ENCODE measurements at regions not wholly inside any gene's neighbourhood (a gene's known extent, or its start where the extent isn't known, plus 50 kb on each side); places are given as distances from the start of the nearest gene placed in this dataset.

GRCh38 chrX:66902081-66902480 is 263.2 kb upstream of the EDA2R start:
- Histone ChIP-seq H2AFZ (ENCODE audit: low read depth, low read length) (no peak overlapping the region), H3K4me3 (replicated peaks in 1 of 3; ENCODE audit: insufficient read depth in 1 of 3, low read depth in 1 of 3, low read length in 3 of 3) (no peak overlapping the region), H3K27ac (ENCODE audit: insufficient read depth, low read depth, low read length) (no peak overlapping the region), H3K79me2 (ENCODE audit: control insufficient read depth, insufficient read depth, low read length) (no peaks in the 10 kb centered on the region), H4K20me1 (replicated peaks; ENCODE audit: control insufficient read depth, extremely low read depth, insufficient read depth, low read length) (no peaks in the 10 kb centered on the region), H3K36me3 (ENCODE audit: control insufficient read depth in 2 of 2, extremely low read depth in 1 of 2, insufficient read depth in 2 of 2, low read length in 2 of 2) (no peaks in the 10 kb centered on the region), H3K4me2 (ENCODE audit: insufficient read depth, low read length) (no peak overlapping the region), H3K9ac (replicated peaks; ENCODE audit: extremely low read depth, insufficient read depth, low read length) (no peak overlapping the region), H3K4me1 (ENCODE audit: control insufficient read depth, extremely low read depth, insufficient read depth, low read length) (no peaks in the 10 kb centered on the region), H3K27me3 (ENCODE audit: control insufficient read depth in 2 of 2, insufficient read depth in 2 of 2, low read length in 2 of 2) (no peaks in the 10 kb centered on the region), H3K9me3 (replicated peaks; ENCODE audit: control insufficient read depth, insufficient read depth, low read length) (no peaks in the 10 kb centered on the region), H3K9me1 (replicated peaks; ENCODE audit: control insufficient read depth, extremely low read depth, insufficient read depth, low read length) (no peaks in the 10 kb centered on the region)
- BruUV-seq (replicated peaks): no TSS peak
- intact Hi-C loops (cut with micrococcal nuclease): no loop called here
- CTCF ChIA-PET: no interaction called here
- dilution Hi-C loops (cut with MboI; ENCODE audit: extremely low pct_ligation_motif_present, low sequenced_read_pairs): no loop called here
- DNase-seq (ENCODE audit: low read depth, low spot score) (no peak), FAIRE-seq (no peak)
- TF ChIP-seq JUN (IDR thresholded peaks at IDR 0.05; ENCODE audit: borderline replicate concordance, insufficient read depth, insufficient read length, low read depth) (no peak), GATA2 (IDR thresholded peaks at IDR 0.05; ENCODE audit: insufficient read depth, insufficient read length, low read depth, low read length) (no peak), POLR2A (IDR thresholded peaks at IDR 0.05; ENCODE audit: low read depth, low read length) (no peak), MYC (IDR thresholded peaks at IDR 0.05; ENCODE audit: low read depth, low read length) (no peak), FOS (IDR thresholded peaks at IDR 0.05; ENCODE audit: borderline replicate concordance, insufficient read depth, low read length) (no peak), POLR2AphosphoS5 (IDR thresholded peaks at IDR 0.05; ENCODE audit: insufficient read depth, low read depth, low read length) (no peak), EZH2 (IDR thresholded peaks at IDR 0.05; ENCODE audit: borderline replicate concordance, low read depth, low read length, severe bottlenecking) (no peak), CTCF (IDR thresholded peaks at IDR 0.05; ENCODE audit: extremely low read depth in 1 of 2, insufficient read depth in 1 of 2, low read depth in 1 of 2, low read length in 2 of 2) (no peak)
- TF ChIP-seq, protein P1, sequence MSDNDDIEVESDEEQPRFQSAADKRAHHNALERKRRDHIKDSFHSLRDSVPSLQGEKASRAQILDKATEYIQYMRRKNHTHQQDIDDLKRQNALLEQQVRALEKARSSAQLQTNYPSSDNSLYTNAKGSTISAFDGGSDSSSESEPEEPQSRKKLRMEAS (IDR thresholded peaks at IDR 0.05; ENCODE audit: insufficient read depth, insufficient read length): no peak
- POLR2A ChIA-PET: no interaction called here
